H9 (cell line): ENCODE measurements at regions not wholly inside any gene's neighbourhood (a gene's known extent, or its start where the extent isn't known, plus 50 kb on each side); places are given as distances from the start of the nearest gene placed in this dataset.

Source experiments
- DNase-seq: peaks from one replicate; pipeline ENCODE4 v3.0.0-alpha.2; 2017
- H2AFZ ChIP-seq: one replicate; pipeline ENCODE4 v1.6.1; 2013; ENCODE audit warnings: mild to moderate bottlenecking, low read length, control low read depth, moderate library complexity
- H2AK5ac ChIP-seq: 2 replicates; pipeline ENCODE4 v1.6.1; 2013; ENCODE audit warnings: low read length, control low read depth, mixed read lengths; ENCODE audit not compliant: insufficient read length
- H2BK120ac ChIP-seq: one replicate; pipeline ENCODE4 v1.6.1; 2013; ENCODE audit warnings: low read depth, mild to moderate bottlenecking, low read length, control low read depth, inconsistent platforms; ENCODE audit not compliant: poor library complexity, severe bottlenecking
- H2BK12ac ChIP-seq: 2 replicates; pipeline ENCODE4 v1.6.1; 2013; ENCODE audit warnings: low read length, control low read depth, mixed read lengths, low read depth; ENCODE audit not compliant: insufficient read length
- H2BK15ac ChIP-seq: 2 replicates; pipeline ENCODE4 v1.6.1; 2013; ENCODE audit warnings: low read depth, low read length, control low read depth
- H2BK20ac ChIP-seq: one replicate; pipeline ENCODE4 v1.6.1; 2013; ENCODE audit warnings: low read depth, mild to moderate bottlenecking, low read length, control low read depth, inconsistent platforms; ENCODE audit not compliant: poor library complexity, severe bottlenecking
- H2BK5ac ChIP-seq: 2 replicates; pipeline ENCODE4 v1.6.1; 2013; ENCODE audit warnings: low read length, control low read depth, mixed read lengths; ENCODE audit not compliant: insufficient read length
- H3K14ac ChIP-seq: 2 replicates; pipeline ENCODE4 v1.6.1; 2013; ENCODE audit warnings: low read length, control low read depth; ENCODE audit not compliant: insufficient read depth
- H3K18ac ChIP-seq: 2 replicates; pipeline ENCODE4 v1.6.1; 2013; ENCODE audit warnings: low read depth, mild to moderate bottlenecking, mixed read lengths, low read length, control low read depth; ENCODE audit not compliant: insufficient read length
- H3K23ac ChIP-seq: 2 replicates; pipeline ENCODE4 v1.6.1; 2013; ENCODE audit warnings: low read length, control low read depth, mixed read lengths, low read depth; ENCODE audit not compliant: insufficient read length
- H3K23me2 ChIP-seq: 2 replicates; pipeline ENCODE4 v1.6.1; 2013; ENCODE audit warnings: low read depth, mild to moderate bottlenecking, mixed read lengths, low read length, control low read depth; ENCODE audit not compliant: insufficient read length, poor library complexity, severe bottlenecking
- H3K27ac ChIP-seq: 2 replicates; pipeline ENCODE4 v1.5.1; 2013; ENCODE audit warnings: low read length, control low read depth, mixed read lengths, low read depth; ENCODE audit not compliant: insufficient read length
- H3K27me3 ChIP-seq: 2 replicates; pipeline ENCODE4 v1.6.1; 2013; ENCODE audit warnings: low read length, control low read depth, inconsistent platforms; ENCODE audit not compliant: insufficient read depth
- H3K4ac ChIP-seq: 2 replicates; pipeline ENCODE4 v1.6.1; 2013; ENCODE audit warnings: low read depth, mild to moderate bottlenecking, control low read depth, inconsistent platforms, low read length, moderate library complexity
- H3K4me1 ChIP-seq: 2 replicates; pipeline ENCODE4 v1.6.1; 2013; ENCODE audit warnings: low read length, control low read depth, inconsistent platforms; ENCODE audit not compliant: insufficient read depth
- H3K4me2 ChIP-seq: 2 replicates; pipeline ENCODE4 v1.6.1; 2013; ENCODE audit warnings: low read length, control low read depth, mixed read lengths; ENCODE audit not compliant: insufficient read length, insufficient read depth
- H3K56ac ChIP-seq: 2 replicates; pipeline ENCODE4 v1.6.1; 2013; ENCODE audit warnings: low read depth, mild to moderate bottlenecking, mixed read lengths, low read length, control low read depth; ENCODE audit not compliant: insufficient read length
- H3K79me1 ChIP-seq: 2 replicates; pipeline ENCODE4 v1.6.1; 2013; ENCODE audit warnings: low read depth, mild to moderate bottlenecking, moderate library complexity, low read length, control low read depth, inconsistent platforms; ENCODE audit not compliant: insufficient read depth, poor library complexity, severe bottlenecking
- H3K79me2 ChIP-seq: 2 replicates; pipeline ENCODE4 v1.6.1; 2013; ENCODE audit warnings: low read length, control low read depth, inconsistent platforms; ENCODE audit not compliant: insufficient read depth
- H3K9ac ChIP-seq: 2 replicates; pipeline ENCODE4 v1.6.1; 2013; ENCODE audit warnings: low read length, control low read depth, mixed read lengths; ENCODE audit not compliant: insufficient read length; ENCODE audit errors: extremely low read depth
- H3K9me3 ChIP-seq: one replicate; pipeline ENCODE4 v1.6.1; 2013; ENCODE audit warnings: low read depth, low read length, inconsistent platforms; ENCODE audit not compliant: control insufficient read depth
- H3T11ph ChIP-seq: one replicate; pipeline ENCODE4 v1.6.1; 2013; ENCODE audit warnings: mild to moderate bottlenecking, low read length, control low read depth, inconsistent platforms
- H4K20me1 ChIP-seq: one replicate; pipeline ENCODE4 v1.6.1; 2013; ENCODE audit not compliant: control insufficient read depth, insufficient read length, insufficient read depth
- H4K5ac ChIP-seq: 2 replicates; pipeline ENCODE4 v1.6.1; 2013; ENCODE audit warnings: low read depth, mild to moderate bottlenecking, mixed read lengths, low read length, control low read depth; ENCODE audit not compliant: insufficient read length
- H4K8ac ChIP-seq: replicated peaks from 2 replicates; pipeline ENCODE4 v1.6.1; 2013; ENCODE audit warnings: low read length, control low read depth, mixed read lengths, low read depth; ENCODE audit not compliant: insufficient read length
- H4K91ac ChIP-seq: 2 replicates; pipeline ENCODE4 v1.6.1; 2013; ENCODE audit warnings: low read depth, mild to moderate bottlenecking, moderate library complexity, mixed read lengths, low read length, control low read depth; ENCODE audit not compliant: insufficient read length
- H3K27ac Mint-ChIP-seq, 3 experiments: 2 replicates in 2 of 3; 3 replicates in 1 of 3; pipeline ENCODE4 v1.8.0; 2020 to 2021; ENCODE audit warnings: mixed read lengths in 3 of 3, mild to moderate bottlenecking in 1 of 3, moderate library complexity in 1 of 3
- H3K27me3 Mint-ChIP-seq: 2 replicates; pipeline ENCODE4 v1.8.0; 2021; ENCODE audit warnings: low read depth, mild to moderate bottlenecking, moderate library complexity, mixed read lengths
- H3K36me3 Mint-ChIP-seq, 3 experiments: 2 replicates in 2 of 3; 3 replicates in 1 of 3; pipeline ENCODE4 v1.8.0; 2020 to 2021; ENCODE audit warnings: low read depth in 3 of 3, mixed read lengths in 3 of 3; ENCODE audit not compliant: insufficient read depth in 1 of 3
- H3K4me1 Mint-ChIP-seq, 2 experiments: 2 replicates each; pipeline ENCODE4 v1.8.0; 2020; ENCODE audit warnings: mixed read lengths in 2 of 2
- H3K4me3 Mint-ChIP-seq, 2 experiments: 2 replicates in 1 of 2; 3 replicates in 1 of 2; pipeline ENCODE4 v1.8.0; 2020 to 2021; ENCODE audit warnings: mild to moderate bottlenecking in 2 of 2, mixed read lengths in 2 of 2, moderate library complexity in 1 of 2
- H3K9me3 Mint-ChIP-seq, 2 experiments: 2 replicates in 1 of 2; 3 replicates in 1 of 2; pipeline ENCODE4 v1.8.0; 2020; ENCODE audit warnings: mild to moderate bottlenecking in 2 of 2, mixed read lengths in 2 of 2, moderate library complexity in 1 of 2
- CTCF ChIP-seq: fragments of 200-600 bp; sonication (generic); conservative IDR thresholded peaks from 3 replicates; pipeline ENCODE4 v1.8.0; 2021; ENCODE audit warnings: antibody characterized with exemption, mild to moderate bottlenecking
- WGBS: extraction: QIAGEN DNeasy Blood & Tissue Kit; methylation state at CpG from one replicate; pipeline ENCODE4 v1.1.7; 2013; ENCODE audit warnings: missing lambda C conversion rate, low lambda C conversion rate, mixed read lengths; ENCODE audit not compliant: insufficient read length; ENCODE audit errors: extremely low coverage; 5-methylcytosine and 5-hydroxymethylcytosine counted together

GRCh38 chr12:5251092-5251491 is 180.8 kb upstream of the NTF3 start:
- Histone ChIP-seq H2BK5ac (no peak overlapping the region), H3K18ac (no peak overlapping the region), H2BK20ac (no peak overlapping the region), H4K8ac (no peak overlapping the region), H3K79me1 (no peaks in the 10 kb centered on the region), H3K23ac (no peak overlapping the region), H4K5ac (no peak overlapping the region), H3K4me2 (no peak overlapping the region), H2AFZ (no peak overlapping the region), H3K27me3 (no peaks in the 10 kb centered on the region), H3K79me2 (no peaks in the 10 kb centered on the region), H3T11ph (no peak overlapping the region), H3K9me3 (no peaks in the 10 kb centered on the region), H3K4ac (no peak overlapping the region), H2BK12ac (no peak overlapping the region), H4K20me1 (no peaks in the 10 kb centered on the region), H3K4me1 (peaks cover 6% of the 10 kb centered on the region), H3K9ac (no peak overlapping the region), H3K14ac (no peak overlapping the region), H2BK15ac (no peak overlapping the region), H3K27ac (no peak overlapping the region), H2BK120ac (no peak overlapping the region), H4K91ac (no peak overlapping the region), H3K56ac (no peak overlapping the region), H2AK5ac (no peak overlapping the region), H3K23me2 (no peaks in the 10 kb centered on the region)
- TF ChIP-seq CTCF, result no peak
- Mint-ChIP-seq H3K27ac (no peak overlapping the region), H3K36me3 (peaks cover 0 to under 1% (median 0%) of the 10 kb centered on the region in 3 experiments; a peak in 1 of 7 replicates), H3K4me3 (no peak overlapping the region), H3K9me3 (0 out of 5 replicates have a peak, but pooled peaks cover 0 to under 1% of the 10 kb centered on the region in 2 experiments), H3K4me1 (peaks cover 19 to 26% of the 10 kb centered on the region in 2 experiments), H3K27me3 (peaks cover 23% of the 10 kb centered on the region)
- DNase-seq, result no peak
- WGBS, result no CpG with 5 or more reads among the region's 6 CpGs
